ENCODE measurements at regions not wholly inside any gene's neighbourhood (a gene's known extent, or its start where the extent isn't known, plus 50 kb on each side); places are given as distances from the start of the nearest gene placed in this dataset.

DNA sequence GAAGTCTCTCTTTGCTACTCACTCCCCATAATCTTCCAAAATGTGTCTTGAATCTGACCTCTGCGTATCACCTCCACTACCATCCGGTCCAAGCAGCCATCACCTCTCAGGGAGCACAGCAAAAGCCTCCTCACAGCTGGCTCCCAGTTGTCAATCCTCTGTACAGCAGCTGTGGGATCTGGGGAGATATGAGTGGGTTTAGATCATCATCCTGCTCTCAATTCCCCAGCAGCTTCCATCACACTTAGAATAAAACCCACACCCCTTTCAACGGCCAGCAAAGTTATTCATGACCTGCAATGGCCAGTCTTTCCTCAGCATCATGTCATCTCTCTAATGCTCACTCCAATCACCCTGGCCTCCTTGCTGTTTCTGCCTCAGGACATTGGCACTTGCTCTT, 261.6 kb downstream of the PAX3 start (continued):
- no peak for TF ChIP-seq GTF3C2 (IDR thresholded peaks at IDR 0.05; ENCODE audit: borderline replicate concordance, extremely low read depth, insufficient read length)
- TF ChIP-seq ZFP36 (IDR thresholded peaks at IDR 0.05; ENCODE audit: low read depth, low read length, partially characterized antibody): no peak
- no peak for TF ChIP-seq MLLT1 (IDR thresholded peaks at IDR 0.05)

DNA sequence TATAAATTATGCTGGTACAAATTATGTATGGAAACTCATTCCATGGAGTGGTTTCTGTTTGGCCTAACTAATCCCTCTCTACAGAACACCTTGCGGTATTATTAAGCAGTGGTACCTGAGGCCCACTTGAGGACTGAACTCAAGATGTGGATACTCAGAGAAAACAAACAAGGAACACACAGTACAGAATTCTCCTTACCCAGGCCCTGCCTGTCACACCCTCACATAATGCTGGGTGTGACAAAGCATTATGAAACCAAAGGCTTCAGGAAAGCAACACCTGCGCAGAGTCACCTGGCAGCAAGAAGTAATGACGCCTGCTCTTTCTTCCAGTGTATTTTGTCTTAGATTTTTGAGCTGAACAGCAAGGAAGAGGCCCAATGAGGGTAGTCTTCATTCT, 264.7 kb downstream of the PAX3 start:
- no peak overlapping the region for H3K9ac ChIP-seq (ENCODE audit: insufficient read depth in 1 of 2, low read depth in 2 of 2, low read length in 2 of 2)
- no peaks in the 10 kb centered on the region for H3K79me2 ChIP-seq (ENCODE audit: control insufficient read depth, insufficient read depth, low read length)
- H3K27ac ChIP-seq (ENCODE audit: extremely low read depth, low read depth, low read length): no peak overlapping the region
- in situ Hi-C loops (cut with MboI) (no loop called here), intact Hi-C loops (cut with micrococcal nuclease) (no loop called here)
- H3K9me1 ChIP-seq (ENCODE audit: control insufficient read depth, insufficient read depth, low read length): no peaks in the 10 kb centered on the region
- ATAC-seq (no peak), FAIRE-seq (no peak), DNase-seq (ENCODE audit: extremely low read depth in 1 of 4, low spot score in 3 of 4) (no peak)
- H4K20me1 ChIP-seq (replicated peaks; ENCODE audit: control insufficient read depth, insufficient read depth, low read length): no peaks in the 10 kb centered on the region
- TF ChIP-seq TAF7 (tag; IDR thresholded peaks at IDR 0.05) (no peak), NFE2 (IDR thresholded peaks at IDR 0.05; ENCODE audit: low read depth) (no peak), EP300 (IDR thresholded peaks at IDR 0.05; ENCODE audit: low read length) (no peak), NFE2L1 (tag; IDR thresholded peaks at IDR 0.05; ENCODE audit: borderline replicate concordance, low read depth) (no peak), RFX1 (IDR thresholded peaks at IDR 0.05) (no peak), CREBBP (IDR thresholded peaks at IDR 0.05; ENCODE audit: low read depth, low read length) (no peak)
- TF ChIP-seq, protein P1, sequence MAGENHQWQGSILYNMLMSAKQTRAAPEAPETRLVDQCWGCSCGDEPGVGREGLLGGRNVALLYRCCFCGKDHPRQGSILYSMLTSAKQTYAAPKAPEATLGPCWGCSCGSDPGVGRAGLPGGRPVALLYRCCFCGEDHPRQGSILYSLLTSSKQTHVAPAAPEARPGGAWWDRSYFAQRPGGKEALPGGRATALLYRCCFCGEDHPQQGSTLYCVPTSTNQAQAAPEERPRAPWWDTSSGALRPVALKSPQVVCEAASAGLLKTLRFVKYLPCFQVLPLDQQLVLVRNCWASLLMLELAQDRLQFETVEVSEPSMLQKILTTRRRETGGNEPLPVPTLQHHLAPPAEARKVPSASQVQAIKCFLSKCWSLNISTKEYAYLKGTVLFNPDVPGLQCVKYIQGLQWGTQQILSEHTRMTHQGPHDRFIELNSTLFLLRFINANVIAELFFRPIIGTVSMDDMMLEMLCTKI (IDR thresholded peaks at IDR 0.05; ENCODE audit: partially characterized antibody): no peak
- no peaks in the 10 kb centered on the region for H3K4me1 ChIP-seq (replicated peaks in 1 of 2; ENCODE audit: control insufficient read depth in 2 of 2, insufficient read depth in 2 of 2, low read length in 2 of 2)
- H3K9me3 ChIP-seq (replicated peaks; ENCODE audit: control insufficient read depth, insufficient read depth, low read depth, low read length): no peaks in the 10 kb centered on the region
- no peak overlapping the region for H3K4me2 ChIP-seq (ENCODE audit: insufficient read depth, low read length)
- H3K27me3 ChIP-seq (ENCODE audit: control insufficient read depth in 2 of 2, insufficient read depth in 2 of 2, low read length in 2 of 2): no peaks in the 10 kb centered on the region
- 0% methylated on average over 2 of the region's 3 CpGs for WGBS (ENCODE audit: insufficient coverage, low coverage, missing lambda C conversion rate)
- H2AFZ ChIP-seq (ENCODE audit: low read depth, low read length): no peak overlapping the region
- no peaks in the 10 kb centered on the region for H3K36me3 ChIP-seq (ENCODE audit: control insufficient read depth, insufficient read depth, low read length)
- POLR2A ChIA-PET: no interaction called here
- no TSS peak for BruUV-seq (replicated peaks)
- H3K4me3 ChIP-seq: no peak overlapping the region
- CTCF ChIA-PET (ENCODE audit: low intra/inter-chr PET ratio): no interaction called here

Measured in K562 (cell line).